K562 (cell line): ENCODE measurements at regions not wholly inside any gene's neighbourhood (a gene's known extent, or its start where the extent isn't known, plus 50 kb on each side); places are given as distances from the start of the nearest gene placed in this dataset.

Experiments used
- ATAC-seq: fragments of 200-7000 bp; cut with Tn5 transposase; 3 replicates; pipeline ENCODE4 v1.9.1; 2020; ENCODE audit warnings: moderate library complexity
- BruUV-seq: library from RNA; stranded (reverse); fragments of 400-500 nt; replicated peaks from 2 replicates; lab custom pipeline; 2021; lab: Mats Ljungman, UMichigan
- CTCF ChIA-PET: fragments of 300-600 bp; formaldehyde crosslinking; extraction: SDS; loops from one replicate; lab custom pipeline; 2021; ENCODE audit warnings: low intra/inter-chr PET ratio; lab: Yijun Ruan, JAX
- POLR2A ChIA-PET: fragments of 300-600, 350-650 bp; sonication (Branson Sonifier 250); formaldehyde crosslinking; extraction: SDS; loops from one replicate; lab custom pipeline; 2021; ENCODE audit warnings: antibody characterized with exemption, inconsistent platforms; lab: Yijun Ruan, JAX
- DNase-seq, 4 experiments: peaks; one replicate each; pipeline versions ENCODE4 v3.0.0 to v3.0.0-alpha.2; 2011 to 2018; ENCODE audit warnings: low spot score in 3 of 4, mixed read lengths in 3 of 4; ENCODE audit errors: extremely low read depth in 1 of 4
- FAIRE-seq: peaks from 2 replicates; lab custom pipeline; 2011; peaks lifted over from hg19 to GRCh38; lab: Jason Lieb, UNC
- H2AFZ ChIP-seq: 2 replicates; pipeline ENCODE4 v1.6.0; 2011; ENCODE audit warnings: low read depth, low read length, control low read depth, inconsistent platforms
- H3K27ac ChIP-seq: fragments of 200-600 bp; 3 replicates; pipeline ENCODE4 v1.8.0; 2011; ENCODE audit warnings: low read depth, mild to moderate bottlenecking, control low read depth, inconsistent platforms, low read length, moderate library complexity, mixed read lengths; ENCODE audit errors: extremely low read depth
- H3K27me3 ChIP-seq, 2 experiments: fragments of 300-600 bp in 1 of 2; 2 replicates in 1 of 2; 3 replicates in 1 of 2; pipeline versions ENCODE4 v1.6.0 to v1.8.0; 2011; ENCODE audit warnings: inconsistent platforms in 2 of 2, low read length in 2 of 2, mild to moderate bottlenecking in 1 of 2, mixed read lengths in 1 of 2, moderate library complexity in 1 of 2; ENCODE audit not compliant: control insufficient read depth in 2 of 2, insufficient read depth in 2 of 2
- H3K36me3 ChIP-seq: fragments of 300-600 bp; 3 replicates; pipeline ENCODE4 v1.8.0; 2011; ENCODE audit warnings: mild to moderate bottlenecking, low read length, inconsistent platforms; ENCODE audit not compliant: control insufficient read depth, insufficient read depth
- H3K4me1 ChIP-seq, 2 experiments: fragments of 200-600 bp in 1 of 2; replicated peaks in 1 of 2; 2 replicates in 1 of 2; 3 replicates in 1 of 2; pipeline versions ENCODE4 v1.5.1 to v1.8.0; 2011; ENCODE audit warnings: inconsistent platforms in 2 of 2, low read length in 2 of 2, mild to moderate bottlenecking in 1 of 2, mixed read lengths in 1 of 2, moderate library complexity in 1 of 2; ENCODE audit not compliant: control insufficient read depth in 2 of 2, insufficient read depth in 2 of 2
- H3K4me2 ChIP-seq: 2 replicates; pipeline ENCODE4 v1.6.1; 2011; ENCODE audit warnings: low read length, control low read depth, inconsistent platforms, mixed read lengths; ENCODE audit not compliant: insufficient read depth
- H3K4me3 ChIP-seq: fragments of 200-600 bp; sonication (generic), shearing (Covaris generic); 2 replicates; pipeline ENCODE4 v1.5.1; 2016; ENCODE audit warnings: control low read depth, inconsistent platforms
- H3K79me2 ChIP-seq: fragments of 200-600 bp; 3 replicates; pipeline ENCODE4 v1.8.0; 2011; ENCODE audit warnings: low read length, inconsistent platforms; ENCODE audit not compliant: control insufficient read depth, insufficient read depth
- H3K9ac ChIP-seq, 2 experiments: 2 replicates each; pipeline versions ENCODE4 v1.6.0 to v1.6.1; 2011; ENCODE audit warnings: low read depth in 2 of 2, low read length in 2 of 2, control low read depth in 1 of 2, inconsistent platforms in 1 of 2, mild to moderate bottlenecking in 1 of 2, mixed read lengths in 1 of 2; ENCODE audit not compliant: insufficient read depth in 1 of 2
- H3K9me1 ChIP-seq: one replicate; pipeline ENCODE4 v1.6.0; 2011; ENCODE audit warnings: inconsistent platforms, mild to moderate bottlenecking, low read length, moderate library complexity; ENCODE audit not compliant: control insufficient read depth, insufficient read depth
- H3K9me3 ChIP-seq: replicated peaks from 2 replicates; pipeline ENCODE4 v1.5.1; 2011; ENCODE audit warnings: low read depth, low read length, inconsistent platforms; ENCODE audit not compliant: control insufficient read depth, insufficient read depth
- H4K20me1 ChIP-seq: replicated peaks from 2 replicates; pipeline ENCODE4 v1.6.1; 2011; ENCODE audit warnings: low read length, inconsistent platforms, mixed read lengths; ENCODE audit not compliant: control insufficient read depth, insufficient read depth
- CBX3 ChIP-seq, 2 experiments: IDR thresholded peaks; 1 replicate in 1 of 2; 2 replicates in 1 of 2; pipeline ENCODE4 v1.6.1; 2012; ENCODE audit warnings: inconsistent platforms in 2 of 2, low read length in 2 of 2, borderline replicate concordance in 1 of 2, control low read depth in 1 of 2
- FOXM1 ChIP-seq, 2 experiments: fragments of 450-650 bp in 1 of 2; sonication (generic) in 1 of 2; formaldehyde crosslinking in 1 of 2; IDR thresholded peaks; 2 replicates each; pipeline versions ENCODE4 v1.6.1 to v1.9.0; 2017 to 2022; ENCODE audit warnings: low read depth in 2 of 2, mild to moderate bottlenecking in 2 of 2, missing genetic modification reagents in 1 of 2, moderate library complexity in 1 of 2
- HNRNPUL1 ChIP-seq: fragments of 200-400 bp; formaldehyde crosslinking; IDR thresholded peaks from 2 replicates; pipeline ENCODE4 v1.6.1; 2017; ENCODE audit warnings: low read length
- ZKSCAN1 ChIP-seq: fragments of 150-350 bp; IDR thresholded peaks from 2 replicates; pipeline ENCODE4 v1.6.1; 2016; ENCODE audit warnings: low read depth, low read length
- ZNF133 ChIP-seq: fragments of 250-450 bp; sonication (Bioruptor Pico); IDR thresholded peaks from 2 replicates; pipeline ENCODE4 v1.4.0; 2020; ENCODE audit warnings: mild to moderate bottlenecking
- ZNF408 ChIP-seq: fragments of 250-450 bp; sonication (Bioruptor Pico); IDR thresholded peaks from 2 replicates; pipeline ENCODE4 v1.4.0; 2020; ENCODE audit warnings: low read depth, mild to moderate bottlenecking, moderate library complexity
- WGBS: fragments of 100-300 bp; shearing (Covaris generic); methylation state at CpG from one replicate; pipeline ENCODE4 v1.1.6; 2016; ENCODE audit warnings: low coverage, mixed read lengths; ENCODE audit not compliant: insufficient coverage; ENCODE audit errors: missing lambda C conversion rate; 5-methylcytosine and 5-hydroxymethylcytosine counted together
- in situ Hi-C: fragments of 300-500 bp; cut with MboI; formaldehyde crosslinking; loops from 4 replicates; pipeline ENCODE4 v1.15.0; 2018; ENCODE audit warnings: inconsistent platforms, mixed read lengths
- intact Hi-C: fragments of 100-400 bp; cut with micrococcal nuclease; formaldehyde crosslinking; loops from 2 replicates; pipeline ENCODE4 v1.14.2; 2022
- TF ChIP-seq, protein P1 (sequence below): fragments of 450-650 bp; IDR thresholded peaks from 2 replicates; pipeline ENCODE4 v1.6.1; 2014; ENCODE audit warnings: low read depth, mild to moderate bottlenecking, moderate library complexity, borderline replicate concordance
- TF ChIP-seq, protein P2 (sequence below), 2 experiments: fragments of 200-800 bp in 1 of 2; sonication (Bioruptor generic) in 1 of 2; sonication (generic) in 1 of 2; formaldehyde crosslinking in 1 of 2; IDR thresholded peaks in 1 of 2; conservative IDR thresholded peaks in 1 of 2; 2 replicates each; pipeline versions ENCODE4 v1.5.0 to v1.6.1; 2016 to 2020; ENCODE audit warnings: missing compliant biosample characterization in 1 of 2, missing genetic modification characterization in 1 of 2, missing genetic modification reagents in 1 of 2
- TF ChIP-seq, protein P3 (sequence below): fragments of 450-650 bp; formaldehyde crosslinking; IDR thresholded peaks from 2 replicates; pipeline ENCODE4 v1.4.0; 2020; ENCODE audit warnings: mild to moderate bottlenecking, moderate library complexity
- TF ChIP-seq, protein P4 (sequence below), 2 experiments: fragments of 450-650 bp; IDR thresholded peaks; 2 replicates each; pipeline ENCODE4 v1.6.1; 2018; ENCODE audit warnings: mild to moderate bottlenecking in 2 of 2, low read depth in 1 of 2; ENCODE audit not compliant: partially characterized antibody in 2 of 2
- TF ChIP-seq, protein P5 (sequence below): fragments of 250-450 bp; sonication (Bioruptor Pico); IDR thresholded peaks from 2 replicates; pipeline ENCODE4 v1.9.0; 2021; ENCODE audit warnings: mild to moderate bottlenecking

DNA sequence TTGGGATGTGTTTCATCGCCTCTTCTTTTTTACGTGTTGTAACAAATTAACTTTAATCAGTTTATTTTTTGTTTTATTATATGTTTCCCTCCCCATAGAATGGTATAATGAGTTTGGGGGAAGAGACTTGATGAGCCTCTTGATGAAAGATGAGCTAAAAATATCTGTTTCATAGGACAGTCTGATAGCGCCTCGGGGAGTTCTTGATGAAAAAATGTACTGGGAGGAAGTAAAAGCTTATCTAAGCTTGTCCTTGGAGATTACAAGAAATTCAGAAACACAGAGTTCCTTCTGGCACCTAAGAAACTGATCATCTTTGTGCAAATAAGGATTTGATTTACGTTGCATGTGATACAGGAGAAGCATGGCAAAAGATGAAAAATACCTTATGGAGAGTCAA, 350.2 kb upstream of the CDH8 start:
- 0% methylated on average over 5 of the region's 5 CpGs for WGBS
- Histone ChIP-seq H4K20me1 (no peaks in the 10 kb centered on the region), H3K4me3 (no peak overlapping the region), H3K27me3 (no peaks in the 10 kb centered on the region), H3K4me1 (no peaks in the 10 kb centered on the region), H3K9me1 (no peaks in the 10 kb centered on the region), H2AFZ (no peak overlapping the region), H3K9ac (no peak overlapping the region), H3K4me2 (no peak overlapping the region), H3K79me2 (no peaks in the 10 kb centered on the region), H3K9me3 (no peaks in the 10 kb centered on the region), H3K36me3 (no peaks in the 10 kb centered on the region), H3K27ac (no peak overlapping the region)
- intact Hi-C loops, result no loop called here
- ChIA-PET POLR2A (no interaction called here), CTCF (no interaction called here)
- ATAC-seq, result no peak
- DNase-seq, result no peak
- no TSS peak for BruUV-seq
- in situ Hi-C loops, result no loop called here
- FAIRE-seq, result no peak
- TF ChIP-seq, protein P1, sequence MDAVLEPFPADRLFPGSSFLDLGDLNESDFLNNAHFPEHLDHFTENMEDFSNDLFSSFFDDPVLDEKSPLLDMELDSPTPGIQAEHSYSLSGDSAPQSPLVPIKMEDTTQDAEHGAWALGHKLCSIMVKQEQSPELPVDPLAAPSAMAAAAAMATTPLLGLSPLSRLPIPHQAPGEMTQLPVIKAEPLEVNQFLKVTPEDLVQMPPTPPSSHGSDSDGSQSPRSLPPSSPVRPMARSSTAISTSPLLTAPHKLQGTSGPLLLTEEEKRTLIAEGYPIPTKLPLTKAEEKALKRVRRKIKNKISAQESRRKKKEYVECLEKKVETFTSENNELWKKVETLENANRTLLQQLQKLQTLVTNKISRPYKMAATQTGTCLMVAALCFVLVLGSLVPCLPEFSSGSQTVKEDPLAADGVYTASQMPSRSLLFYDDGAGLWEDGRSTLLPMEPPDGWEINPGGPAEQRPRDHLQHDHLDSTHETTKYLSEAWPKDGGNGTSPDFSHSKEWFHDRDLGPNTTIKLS, result no peak
- TF ChIP-seq, protein P2, sequence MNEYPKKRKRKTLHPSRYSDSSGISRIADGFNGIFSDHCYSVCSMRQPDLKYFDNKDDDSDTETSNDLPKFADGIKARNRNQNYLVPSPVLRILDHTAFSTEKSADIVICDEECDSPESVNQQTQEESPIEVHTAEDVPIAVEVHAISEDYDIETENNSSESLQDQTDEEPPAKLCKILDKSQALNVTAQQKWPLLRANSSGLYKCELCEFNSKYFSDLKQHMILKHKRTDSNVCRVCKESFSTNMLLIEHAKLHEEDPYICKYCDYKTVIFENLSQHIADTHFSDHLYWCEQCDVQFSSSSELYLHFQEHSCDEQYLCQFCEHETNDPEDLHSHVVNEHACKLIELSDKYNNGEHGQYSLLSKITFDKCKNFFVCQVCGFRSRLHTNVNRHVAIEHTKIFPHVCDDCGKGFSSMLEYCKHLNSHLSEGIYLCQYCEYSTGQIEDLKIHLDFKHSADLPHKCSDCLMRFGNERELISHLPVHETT (CRISPR knock-in tag; conservative IDR thresholded peaks at IDR 0.05 in 1 of 2, IDR thresholded peaks at IDR 0.05 in 1 of 2), result no peak
- TF ChIP-seq, protein P3, sequence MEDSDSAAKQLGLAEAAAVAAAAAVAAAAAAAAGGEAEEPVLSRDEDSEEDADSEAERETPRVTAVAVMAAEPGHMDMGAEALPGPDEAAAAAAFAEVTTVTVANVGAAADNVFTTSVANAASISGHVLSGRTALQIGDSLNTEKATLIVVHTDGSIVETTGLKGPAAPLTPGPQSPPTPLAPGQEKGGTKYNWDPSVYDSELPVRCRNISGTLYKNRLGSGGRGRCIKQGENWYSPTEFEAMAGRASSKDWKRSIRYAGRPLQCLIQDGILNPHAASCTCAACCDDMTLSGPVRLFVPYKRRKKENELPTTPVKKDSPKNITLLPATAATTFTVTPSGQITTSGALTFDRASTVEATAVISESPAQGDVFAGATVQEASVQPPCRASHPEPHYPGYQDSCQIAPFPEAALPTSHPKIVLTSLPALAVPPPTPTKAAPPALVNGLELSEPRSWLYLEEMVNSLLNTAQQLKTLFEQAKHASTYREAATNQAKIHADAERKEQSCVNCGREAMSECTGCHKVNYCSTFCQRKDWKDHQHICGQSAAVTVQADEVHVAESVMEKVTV (CRISPR knock-in tag), result no peak
- no peak for TF ChIP-seq HNRNPUL1
- TF ChIP-seq CBX3 (IDR thresholded peaks at IDR 0.05; ENCODE audit: borderline replicate concordance in 1 of 2, low read length in 2 of 2), result no peak
- TF ChIP-seq ZKSCAN1, result no peak
- no peak for TF ChIP-seq ZNF408 (CRISPR knock-in tag)
- TF ChIP-seq, protein P4, sequence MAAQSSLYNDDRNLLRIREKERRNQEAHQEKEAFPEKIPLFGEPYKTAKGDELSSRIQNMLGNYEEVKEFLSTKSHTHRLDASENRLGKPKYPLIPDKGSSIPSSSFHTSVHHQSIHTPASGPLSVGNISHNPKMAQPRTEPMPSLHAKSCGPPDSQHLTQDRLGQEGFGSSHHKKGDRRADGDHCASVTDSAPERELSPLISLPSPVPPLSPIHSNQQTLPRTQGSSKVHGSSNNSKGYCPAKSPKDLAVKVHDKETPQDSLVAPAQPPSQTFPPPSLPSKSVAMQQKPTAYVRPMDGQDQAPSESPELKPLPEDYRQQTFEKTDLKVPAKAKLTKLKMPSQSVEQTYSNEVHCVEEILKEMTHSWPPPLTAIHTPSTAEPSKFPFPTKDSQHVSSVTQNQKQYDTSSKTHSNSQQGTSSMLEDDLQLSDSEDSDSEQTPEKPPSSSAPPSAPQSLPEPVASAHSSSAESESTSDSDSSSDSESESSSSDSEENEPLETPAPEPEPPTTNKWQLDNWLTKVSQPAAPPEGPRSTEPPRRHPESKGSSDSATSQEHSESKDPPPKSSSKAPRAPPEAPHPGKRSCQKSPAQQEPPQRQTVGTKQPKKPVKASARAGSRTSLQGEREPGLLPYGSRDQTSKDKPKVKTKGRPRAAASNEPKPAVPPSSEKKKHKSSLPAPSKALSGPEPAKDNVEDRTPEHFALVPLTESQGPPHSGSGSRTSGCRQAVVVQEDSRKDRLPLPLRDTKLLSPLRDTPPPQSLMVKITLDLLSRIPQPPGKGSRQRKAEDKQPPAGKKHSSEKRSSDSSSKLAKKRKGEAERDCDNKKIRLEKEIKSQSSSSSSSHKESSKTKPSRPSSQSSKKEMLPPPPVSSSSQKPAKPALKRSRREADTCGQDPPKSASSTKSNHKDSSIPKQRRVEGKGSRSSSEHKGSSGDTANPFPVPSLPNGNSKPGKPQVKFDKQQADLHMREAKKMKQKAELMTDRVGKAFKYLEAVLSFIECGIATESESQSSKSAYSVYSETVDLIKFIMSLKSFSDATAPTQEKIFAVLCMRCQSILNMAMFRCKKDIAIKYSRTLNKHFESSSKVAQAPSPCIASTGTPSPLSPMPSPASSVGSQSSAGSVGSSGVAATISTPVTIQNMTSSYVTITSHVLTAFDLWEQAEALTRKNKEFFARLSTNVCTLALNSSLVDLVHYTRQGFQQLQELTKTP (IDR thresholded peaks at IDR 0.05; ENCODE audit: low read depth in 1 of 2, partially characterized antibody in 2 of 2), result no peak
- TF ChIP-seq, protein P5, sequence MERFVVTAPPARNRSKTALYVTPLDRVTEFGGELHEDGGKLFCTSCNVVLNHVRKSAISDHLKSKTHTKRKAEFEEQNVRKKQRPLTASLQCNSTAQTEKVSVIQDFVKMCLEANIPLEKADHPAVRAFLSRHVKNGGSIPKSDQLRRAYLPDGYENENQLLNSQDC (CRISPR knock-in tag), result no peak
- no peak for TF ChIP-seq ZNF133 (CRISPR knock-in tag)
- no peak for TF ChIP-seq FOXM1 (IDR thresholded peaks at IDR 0.05; ENCODE audit: low read depth)
- no peak for TF ChIP-seq FOXM1 (CRISPR knock-in tag; IDR thresholded peaks at IDR 0.05; ENCODE audit: low read depth)
